SHP77 treated with DMSO at 0.1 percent for 48 hours (cell line): ENCODE measurements at regions not wholly inside any gene's neighbourhood (a gene's known extent, or its start where the extent isn't known, plus 50 kb on each side); places are given as distances from the start of the nearest gene placed in this dataset.

ENCODE experiments used
- DNase-seq: peaks from one replicate; lab custom pipeline; 2025; lab: John Stamatoyannopoulos, UW

GRCh38 chr14:66360366-66360926 lies 125.7 kb upstream of the CCDC196 start:
- DNase-seq, result no peak

DNA sequence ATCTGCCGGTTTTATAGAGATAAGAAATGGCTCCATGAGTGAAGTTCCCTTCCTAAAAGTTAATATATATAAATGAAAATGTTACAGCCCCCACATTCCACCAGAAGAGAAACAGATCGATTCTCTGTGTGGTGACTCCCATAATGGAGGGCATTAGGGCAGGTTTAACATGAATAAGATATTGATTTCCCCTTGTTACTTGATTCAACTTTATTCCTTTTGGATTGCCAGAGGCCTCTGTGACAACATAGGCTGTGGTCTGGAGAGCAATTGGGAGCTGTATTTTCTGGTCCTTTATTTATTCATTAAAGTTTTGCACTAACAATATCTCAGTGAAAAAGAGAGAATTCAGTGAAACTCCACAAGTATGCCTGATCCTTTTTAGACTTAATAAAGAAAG lies 125.2 kb upstream of the CCDC196 start:
- DNase-seq, result no peak

DNA sequence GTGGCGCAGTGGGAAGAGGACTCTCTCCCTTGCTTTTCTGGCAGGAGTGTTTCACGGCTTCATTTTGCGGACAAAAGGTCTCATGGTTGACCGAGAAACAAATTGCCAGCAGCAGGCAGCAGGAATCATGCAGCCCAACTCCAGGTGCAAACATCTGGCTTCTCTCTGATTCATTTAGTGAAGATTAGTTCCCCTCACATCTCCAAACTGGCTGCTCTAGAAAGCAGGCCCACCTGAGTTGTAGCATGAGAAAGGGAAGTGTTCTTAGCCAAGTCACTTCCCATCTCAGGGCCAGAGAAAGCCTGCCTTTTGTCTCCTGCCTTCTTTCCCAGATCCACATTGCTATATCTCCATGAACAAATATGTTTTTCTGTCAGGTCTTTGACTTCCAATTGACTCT lies 120.8 kb upstream of the CCDC196 start:
- no peak for DNase-seq

DNA sequence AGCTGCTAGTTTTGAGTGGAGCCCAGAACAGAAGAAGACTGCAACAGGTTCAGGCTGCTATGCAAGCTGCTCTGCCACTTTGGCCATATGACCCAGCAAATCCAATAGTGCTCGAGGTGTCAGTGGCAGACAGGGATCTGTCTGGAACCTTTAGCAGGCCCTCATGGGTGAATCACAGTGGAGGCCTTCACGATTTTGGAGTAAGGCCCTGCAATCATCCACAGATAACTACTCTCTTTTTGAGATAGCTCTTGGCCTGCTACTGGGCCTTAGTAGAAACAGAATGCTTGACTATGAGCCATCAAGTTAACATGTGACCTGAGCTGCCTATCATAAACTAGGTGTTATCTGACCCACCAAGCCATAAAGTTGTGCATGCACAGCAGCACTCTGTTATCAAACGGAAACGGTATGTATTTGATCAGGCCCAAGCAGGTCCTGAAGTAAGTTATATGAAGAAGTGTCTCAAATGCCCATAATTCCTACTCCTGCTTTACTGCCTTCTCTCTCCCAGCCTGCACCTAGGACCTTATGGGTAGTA lies 116.9 kb upstream of the CCDC196 start:
- DNase-seq, result no peak

- DNase-seq, result no peak
These were observed 114.4 kb upstream of the CCDC196 start for GRCh38 chr14:66371776-66372175.

- no peak for DNase-seq
These were observed 110.9 kb upstream of the CCDC196 start for GRCh38 chr14:66375046-66375964.

- DNase-seq, result no peak
These were observed 108.6 kb upstream of the CCDC196 start for GRCh38 chr14:66377574-66377973.

DNA sequence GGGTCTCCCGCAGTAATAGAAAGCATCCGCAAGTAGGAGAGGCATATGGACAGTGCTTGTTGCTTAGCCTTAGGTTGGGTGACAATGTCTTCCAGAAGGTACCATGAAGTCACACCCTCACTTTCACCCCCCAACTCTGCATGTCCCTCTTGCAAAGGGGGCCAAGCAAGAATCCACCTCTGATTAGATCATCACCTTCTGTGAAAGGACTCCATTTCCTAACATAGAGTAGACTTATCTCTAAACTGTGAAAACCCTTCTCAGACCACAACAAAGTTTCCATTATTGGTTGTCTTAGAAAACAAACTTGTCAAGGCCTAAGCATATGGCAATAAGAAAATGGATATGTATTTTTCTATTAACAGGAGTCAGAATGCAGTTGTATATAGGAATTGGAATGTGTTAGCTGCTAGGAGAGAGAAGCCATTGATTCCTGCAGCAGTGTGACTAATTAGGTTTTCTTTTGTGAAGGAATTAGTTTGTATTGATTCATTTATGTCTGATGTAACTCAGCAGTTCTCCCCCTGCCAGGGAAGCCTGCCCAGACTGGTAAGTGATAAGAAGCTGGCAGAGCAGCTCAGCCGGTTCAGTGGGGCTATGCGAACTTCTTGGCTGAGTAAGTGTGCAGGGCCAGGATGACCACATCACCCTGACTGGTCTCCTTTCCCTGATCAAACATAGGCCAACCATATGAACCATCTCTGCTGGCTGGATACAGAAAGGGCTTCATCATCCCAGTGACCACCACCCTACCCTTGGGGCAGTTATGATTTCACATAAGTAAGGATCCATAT lies 107.3 kb upstream of the CCDC196 start:
- no peak for DNase-seq

DNA sequence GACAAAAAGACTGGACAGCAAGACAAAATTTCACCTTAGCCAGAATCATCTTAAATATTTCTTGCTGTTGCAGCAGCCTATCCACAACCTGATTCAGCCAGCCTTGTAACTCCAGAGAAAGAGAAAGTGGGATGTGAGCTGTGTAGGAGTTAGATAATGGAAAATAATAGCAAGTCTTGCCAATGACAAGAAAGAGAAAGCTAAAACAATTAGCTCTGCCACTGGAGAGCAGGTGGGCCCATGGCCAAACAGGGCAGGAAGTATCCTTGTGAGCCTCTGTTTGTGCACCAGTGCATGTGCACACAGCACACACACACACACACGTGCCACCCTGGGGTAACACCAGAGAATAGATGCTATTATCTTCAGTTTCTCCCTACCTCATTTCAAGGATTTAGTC lies 106.0 kb upstream of the CCDC196 start:
- no peak for DNase-seq

DNA sequence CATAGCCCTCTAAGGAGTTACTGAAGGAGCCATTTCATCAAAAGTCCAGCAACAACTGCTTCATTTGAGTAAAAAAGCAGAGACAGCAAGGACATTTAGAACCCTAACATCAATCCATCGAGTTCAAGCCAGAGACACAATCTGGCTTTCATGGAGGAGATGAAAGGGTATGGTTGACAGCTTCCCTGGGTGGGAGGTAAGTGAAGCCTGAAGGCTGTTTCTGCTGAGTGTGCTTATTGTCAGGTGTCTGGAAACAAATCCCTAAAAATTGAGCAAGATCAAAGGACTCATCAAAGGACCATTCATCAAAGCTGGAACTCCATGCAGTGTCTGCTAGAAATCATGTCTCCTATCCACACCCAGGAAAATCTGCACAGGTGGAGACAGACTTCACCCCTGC lies 104.4 kb upstream of the CCDC196 start:
- DNase-seq, result no peak

- DNase-seq, result no peak
These were observed 102.9 kb upstream of the CCDC196 start for GRCh38 chr14:66383257-66383656.

DNA sequence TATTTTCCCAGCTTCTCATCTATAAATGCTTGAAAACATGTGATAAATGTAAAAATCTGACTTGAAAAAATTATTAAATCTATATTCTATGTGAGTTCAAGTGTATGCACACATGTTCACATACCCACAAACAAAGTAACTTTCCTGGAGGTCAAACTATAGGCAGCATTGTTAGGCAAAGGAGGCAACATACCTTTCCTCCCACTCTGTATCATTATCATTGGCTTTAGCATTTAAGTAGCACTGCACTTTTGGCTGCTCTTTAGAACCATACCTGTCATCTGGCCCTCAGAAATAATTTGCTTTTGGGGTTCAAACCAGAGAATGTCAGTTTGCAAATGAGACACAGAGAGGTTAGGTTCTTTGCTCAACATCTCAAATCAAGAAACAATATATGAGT lies 102.4 kb upstream of the CCDC196 start:
- DNase-seq, result no peak

DNA sequence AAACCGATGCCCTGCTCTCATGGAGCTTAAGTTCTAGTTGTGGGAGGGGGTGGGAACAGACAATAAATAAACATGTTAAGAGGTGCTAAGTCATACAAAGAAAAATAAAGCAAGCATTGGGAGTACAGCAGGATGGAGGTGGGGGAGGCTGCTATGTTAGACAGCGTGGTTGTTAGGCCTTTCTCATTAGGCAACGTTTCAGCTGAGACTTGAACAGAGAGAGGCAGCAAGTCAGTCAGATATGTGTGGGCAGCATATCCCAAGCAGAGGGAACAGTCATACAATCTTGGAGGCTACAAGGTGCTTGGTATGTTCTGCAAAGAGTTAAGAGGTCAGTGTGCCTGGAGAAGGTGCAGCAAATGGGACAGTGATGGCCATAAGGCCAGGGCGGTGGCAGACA lies 97.7 kb upstream of the CCDC196 start:
- DNase-seq, result no peak

DNA sequence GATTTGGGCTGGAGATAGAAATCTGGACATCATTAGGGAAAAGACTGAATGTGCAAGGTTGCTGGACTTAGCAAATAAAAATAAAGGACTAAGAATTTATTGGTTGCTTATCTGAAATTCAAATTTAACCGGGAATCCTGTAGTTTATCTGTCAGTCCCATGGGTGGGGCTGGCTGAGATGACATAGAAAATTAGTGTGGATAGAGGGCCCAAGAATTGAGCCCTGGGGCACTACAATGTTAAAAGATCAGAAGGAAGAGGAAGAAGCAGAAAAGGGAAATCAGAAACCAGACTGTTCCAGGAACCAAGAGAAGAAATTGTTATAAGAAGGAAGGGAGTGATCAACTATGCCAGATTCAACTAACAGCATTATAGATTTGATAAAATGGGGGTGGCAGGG lies 96.7 kb upstream of the CCDC196 start:
- DNase-seq, result no peak

GRCh38 chr14:66395300-66395699 lies 90.9 kb upstream of the CCDC196 start:
- DNase-seq, result no peak

DNA sequence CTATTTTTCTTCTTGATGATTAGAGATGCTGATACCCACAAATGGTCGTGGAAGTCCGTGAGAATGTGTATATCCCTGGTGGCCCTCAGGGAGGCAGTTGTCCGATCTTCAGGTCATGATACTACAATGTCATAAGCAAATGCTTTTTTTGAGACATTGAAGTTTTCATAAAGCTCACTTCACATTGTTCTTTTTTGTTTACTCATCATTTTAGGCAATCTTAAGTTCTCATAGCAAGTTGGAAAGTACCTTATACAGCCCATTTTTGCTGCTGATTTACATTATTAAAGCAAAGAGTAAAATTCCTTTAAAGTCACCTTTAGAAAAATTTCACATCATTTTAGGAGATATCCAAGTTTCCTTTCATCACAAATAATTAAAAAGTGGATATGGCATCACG lies 90.0 kb upstream of the CCDC196 start:
- DNase-seq, result no peak

DNA sequence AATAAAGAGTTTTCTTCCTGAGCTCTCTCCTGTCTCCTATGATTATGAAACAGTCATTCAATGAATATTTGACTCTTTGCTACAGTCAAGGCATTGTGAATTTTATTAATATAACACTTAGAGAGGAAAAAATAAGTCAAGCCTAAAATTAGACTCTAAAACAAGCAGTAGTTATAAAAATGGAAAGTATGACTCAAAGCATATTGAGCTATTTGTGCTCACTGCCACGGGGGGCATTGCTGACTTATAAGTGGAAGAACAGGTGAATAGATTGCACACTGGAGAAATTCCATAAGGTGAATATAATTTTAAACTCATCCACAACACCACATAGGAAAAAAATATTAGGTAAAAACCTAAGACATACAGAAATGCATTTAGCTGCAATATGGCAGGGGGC lies 87.7 kb upstream of the CCDC196 start:
- no peak for DNase-seq

GRCh38 chr14:66401449-66402095 lies 84.6 kb upstream of the CCDC196 start:
- no peak for DNase-seq

GRCh38 chr14:66403183-66403582 lies 83.0 kb upstream of the CCDC196 start:
- DNase-seq, result no peak

- DNase-seq, result no peak
These were observed 82.1 kb upstream of the CCDC196 start for GRCh38 chr14:66404051-66404545.

DNA sequence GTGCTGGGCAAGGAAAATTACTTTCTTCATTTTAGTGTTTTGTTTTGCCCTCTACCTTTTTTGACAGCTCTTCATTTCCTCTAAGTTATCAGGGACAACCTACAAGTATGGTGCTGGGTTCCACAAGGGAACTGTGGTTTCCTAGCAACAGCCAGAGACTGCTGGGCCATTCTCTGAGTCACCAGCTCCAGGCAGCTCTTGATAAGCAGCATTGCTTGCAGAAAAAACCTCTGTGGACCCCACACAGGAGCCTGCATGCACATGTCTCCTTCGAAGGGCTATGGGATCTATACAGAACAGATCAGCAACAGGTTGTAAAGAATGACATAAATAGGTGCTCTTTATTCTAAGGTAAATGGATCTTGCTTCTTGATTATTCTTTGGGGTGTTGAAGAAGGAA lies 81.0 kb upstream of the CCDC196 start:
- no peak for DNase-seq

DNA sequence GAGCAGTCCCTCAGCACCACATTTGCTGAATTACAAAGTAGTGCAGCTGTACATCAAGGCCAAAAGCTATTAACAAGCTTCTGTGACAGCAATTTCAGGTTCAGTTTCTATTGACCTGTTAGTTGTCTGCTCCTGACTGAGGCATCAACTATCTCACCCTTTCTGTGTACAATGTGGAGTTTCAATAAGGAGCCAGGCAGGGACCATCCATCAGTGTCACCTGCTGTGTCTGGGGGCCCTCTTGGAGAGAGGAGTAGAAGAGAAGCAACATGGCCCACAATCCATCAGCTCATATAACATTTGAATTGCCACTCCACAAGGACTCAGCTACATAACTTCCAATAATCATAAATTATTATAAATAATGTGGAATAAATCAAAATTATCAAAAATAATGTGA lies 72.3 kb upstream of the CCDC196 start:
- no peak for DNase-seq
